Nephron progenitor cell (in vitro differentiated cells): ENCODE measurements at regions not wholly inside any gene's neighbourhood (a gene's known extent, or its start where the extent isn't known, plus 50 kb on each side); places are given as distances from the start of the nearest gene placed in this dataset.
A peak's percentile ranks its signal among the peaks of the same experiment; 100 is the strongest.
"Not testable (repeated sequence)": the region's sequence is repeated elsewhere in the genome, so short reads cannot be mapped to it uniquely, and the experiment has no call there.

ENCODE experiments used
- DNase-seq: peaks from one replicate; pipeline ENCODE4 v3.0.0; 2021
- H3K27ac Mint-ChIP-seq: 2 replicates; pipeline ENCODE4 v1.8.0; 2021; ENCODE audit warnings: mild to moderate bottlenecking, moderate library complexity, mixed read lengths
- H3K27me3 Mint-ChIP-seq: 2 replicates; pipeline ENCODE4 v1.8.0; 2021; ENCODE audit warnings: mild to moderate bottlenecking, low read depth, mixed read lengths; ENCODE audit not compliant: poor library complexity
- H3K36me3 Mint-ChIP-seq: 2 replicates; pipeline ENCODE4 v1.8.0; 2021; ENCODE audit warnings: low read depth, mixed read lengths
- H3K4me1 Mint-ChIP-seq: 2 replicates; pipeline ENCODE4 v1.8.0; 2021; ENCODE audit warnings: mixed read lengths
- H3K4me3 Mint-ChIP-seq: 2 replicates; pipeline ENCODE4 v1.8.0; 2021; ENCODE audit warnings: mild to moderate bottlenecking, moderate library complexity, mixed read lengths
- H3K9me3 Mint-ChIP-seq: 2 replicates; pipeline ENCODE4 v1.8.0; 2021; ENCODE audit warnings: mild to moderate bottlenecking, moderate library complexity, mixed read lengths
- CTCF ChIP-seq: fragments of 200-600 bp; sonication (generic); IDR thresholded peaks from 2 replicates; pipeline ENCODE4 v1.5.0; 2021; ENCODE audit warnings: antibody characterized with exemption

DNA sequence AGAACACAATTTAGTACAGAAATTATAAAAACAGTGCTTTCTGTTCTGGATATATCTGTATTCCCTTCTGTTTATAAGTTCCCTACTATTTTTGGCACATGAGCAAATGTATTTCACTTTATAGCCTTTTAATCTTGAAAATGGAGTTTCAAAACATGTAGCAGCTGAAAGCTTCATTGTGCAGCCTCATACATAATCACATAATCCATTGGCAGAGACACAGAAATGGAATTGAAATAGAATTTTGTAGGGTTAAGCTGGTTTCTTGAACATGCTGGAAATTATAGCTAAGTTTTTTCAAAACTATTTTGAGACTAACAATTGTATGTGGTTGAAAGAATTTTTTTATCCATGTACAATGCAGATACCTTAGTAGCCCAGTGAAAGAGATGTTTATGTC is 614.3 kb upstream of the MDGA2 start:
- no peaks in the 10 kb centered on the region for H3K27me3 Mint-ChIP-seq
- peaks cover 17% of the 10 kb centered on the region for H3K9me3 Mint-ChIP-seq
- no peak overlapping the region for H3K27ac Mint-ChIP-seq
- H3K4me1 Mint-ChIP-seq = no peaks in the 10 kb centered on the region
- DNase-seq = no peak
- no peaks in the 10 kb centered on the region for H3K36me3 Mint-ChIP-seq
- H3K4me3 Mint-ChIP-seq = no peak overlapping the region
- TF ChIP-seq CTCF = no peak

DNA sequence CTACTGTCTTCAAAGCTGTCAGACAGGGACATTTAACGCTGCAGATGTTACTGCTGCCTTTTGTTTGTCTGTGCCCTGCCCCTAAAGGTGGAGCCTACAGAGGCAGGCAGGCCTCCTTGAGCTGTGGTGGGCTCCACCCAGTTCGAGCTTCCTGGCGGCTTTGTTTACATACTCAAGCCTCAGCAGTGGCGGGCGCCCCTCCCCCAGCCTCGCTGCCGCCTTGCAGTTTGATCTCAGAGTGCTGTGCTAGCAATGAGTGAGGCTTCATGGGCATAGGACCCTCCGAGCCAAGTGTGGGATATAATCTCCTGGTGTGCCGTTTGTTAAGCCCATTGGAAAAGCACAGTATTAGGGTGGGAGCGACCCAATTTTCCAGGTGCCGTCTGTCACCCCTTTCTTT is 609.8 kb upstream of the MDGA2 start:
- H3K36me3 Mint-ChIP-seq, H3K4me1 Mint-ChIP-seq: not testable (repeated sequence)

DNA sequence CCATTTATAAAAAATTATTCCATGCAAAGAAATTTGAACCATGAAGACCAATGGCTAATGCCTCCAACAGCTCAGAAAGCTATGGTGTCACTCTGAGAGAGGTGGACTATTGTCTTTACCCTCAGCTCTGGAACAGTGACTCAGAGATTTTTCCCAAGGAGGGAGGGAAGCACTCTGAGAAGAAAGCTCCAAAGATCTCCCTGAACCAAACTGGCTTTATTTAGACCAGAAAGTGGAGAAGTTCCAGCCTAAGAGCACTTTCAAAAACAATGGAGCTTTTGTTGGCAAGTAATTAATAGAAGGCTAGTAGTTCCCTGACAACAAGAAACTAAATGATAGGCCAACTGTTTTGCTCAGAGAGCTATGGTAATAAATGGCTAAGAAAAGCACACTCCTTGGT is 599.9 kb upstream of the MDGA2 start:
- Mint-ChIP-seq H3K9me3 (peaks cover 5% of the 10 kb centered on the region), H3K4me3 (no peak overlapping the region), H3K36me3 (no peaks in the 10 kb centered on the region), H3K4me1 (no peaks in the 10 kb centered on the region), H3K27me3 (no peaks in the 10 kb centered on the region), H3K27ac (no peak overlapping the region)
- DNase-seq = no peak
- no peak for TF ChIP-seq CTCF

More for the DNA sequence above, 609.8 kb upstream of the MDGA2 start:
- not testable (repeated sequence) for H3K27me3 Mint-ChIP-seq, H3K4me3 Mint-ChIP-seq, H3K27ac Mint-ChIP-seq, DNase-seq
- peaks cover 34% of the 10 kb centered on the region for H3K9me3 Mint-ChIP-seq

- no peak for DNase-seq
- no peaks in the 10 kb centered on the region for H3K27me3 Mint-ChIP-seq
- H3K9me3 Mint-ChIP-seq = peaks cover 5% of the 10 kb centered on the region
- H3K4me1 Mint-ChIP-seq = no peaks in the 10 kb centered on the region
- no peaks in the 10 kb centered on the region for H3K36me3 Mint-ChIP-seq
- H3K27ac Mint-ChIP-seq = no peak overlapping the region
- no peak overlapping the region for H3K4me3 Mint-ChIP-seq
- TF ChIP-seq CTCF = no peak
These were observed 599.4 kb upstream of the MDGA2 start for GRCh38 chr14:48274826-48275225.

- not testable (repeated sequence) for H3K27me3 Mint-ChIP-seq, H3K36me3 Mint-ChIP-seq, H3K4me3 Mint-ChIP-seq, DNase-seq, H3K9me3 Mint-ChIP-seq
- H3K4me1 Mint-ChIP-seq = peaks cover 17% of the 10 kb centered on the region
- H3K27ac Mint-ChIP-seq = peak overlapping the region; percentile 18
These were observed 592.5 kb upstream of the MDGA2 start for GRCh38 chr14:48267926-48268325.

DNA sequence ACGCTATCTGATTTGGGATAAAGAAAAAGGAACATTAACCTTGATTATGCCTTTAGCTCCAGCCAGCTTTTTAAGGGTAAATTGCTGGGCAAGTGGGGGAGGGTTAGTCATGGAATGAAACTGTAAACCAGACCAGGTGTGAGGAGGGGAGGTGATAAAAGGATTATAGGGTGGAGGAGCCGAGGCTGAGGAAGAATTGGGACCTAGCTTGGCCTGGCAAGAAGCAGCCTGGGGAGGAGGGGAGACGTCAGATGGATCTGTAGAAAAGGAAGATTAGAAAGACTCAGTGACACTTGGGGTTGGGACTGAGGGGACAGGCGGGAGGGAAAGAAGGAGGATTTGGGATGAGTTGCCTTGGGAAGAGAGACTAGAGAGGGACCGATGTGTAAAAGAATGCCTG is 590.8 kb upstream of the MDGA2 start:
- not testable (repeated sequence) for H3K27me3 Mint-ChIP-seq, H3K9me3 Mint-ChIP-seq, H3K36me3 Mint-ChIP-seq, DNase-seq, H3K4me3 Mint-ChIP-seq
- peak overlapping the region; percentile 15 for H3K27ac Mint-ChIP-seq
- peaks cover 17% of the 10 kb centered on the region for H3K4me1 Mint-ChIP-seq

GRCh38 chr14:48261436-48261835 is 586.0 kb upstream of the MDGA2 start:
- Mint-ChIP-seq H3K9me3 (no peaks in the 10 kb centered on the region), H3K4me1 (peaks cover 11% of the 10 kb centered on the region), H3K4me3 (no peak overlapping the region), H3K27me3 (no peaks in the 10 kb centered on the region), H3K36me3 (no peaks in the 10 kb centered on the region), H3K27ac (no peak overlapping the region)
- TF ChIP-seq CTCF = no peak
- no peak for DNase-seq

- not testable (repeated sequence) for H3K36me3 Mint-ChIP-seq, DNase-seq, H3K9me3 Mint-ChIP-seq, H3K27ac Mint-ChIP-seq, H3K4me1 Mint-ChIP-seq, H3K27me3 Mint-ChIP-seq, H3K4me3 Mint-ChIP-seq
These were observed 585.2 kb upstream of the MDGA2 start for GRCh38 chr14:48260394-48261295.

DNA sequence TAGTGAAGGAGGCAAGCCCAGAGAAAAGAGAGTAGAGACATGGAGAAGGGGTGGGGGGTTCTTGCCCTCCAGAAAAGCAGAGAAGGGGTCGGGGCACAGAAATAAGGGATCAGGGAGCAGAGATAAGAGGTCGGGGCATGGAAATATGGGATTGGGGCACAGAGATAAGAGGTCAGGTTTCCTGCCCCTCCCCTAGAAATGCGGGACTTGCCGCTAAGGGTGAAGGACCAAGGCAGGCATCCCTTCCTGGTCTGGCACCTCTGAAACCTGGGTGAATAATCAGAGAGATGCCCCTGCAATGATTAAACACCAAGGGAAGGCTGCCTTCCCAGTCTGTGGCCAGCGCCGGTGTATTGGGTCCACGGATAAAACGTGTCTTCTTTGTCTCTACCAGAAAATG is 584.5 kb upstream of the MDGA2 start:
- not testable (repeated sequence) for H3K27ac Mint-ChIP-seq, H3K36me3 Mint-ChIP-seq, H3K9me3 Mint-ChIP-seq, DNase-seq, H3K27me3 Mint-ChIP-seq, H3K4me3 Mint-ChIP-seq, H3K4me1 Mint-ChIP-seq

DNA sequence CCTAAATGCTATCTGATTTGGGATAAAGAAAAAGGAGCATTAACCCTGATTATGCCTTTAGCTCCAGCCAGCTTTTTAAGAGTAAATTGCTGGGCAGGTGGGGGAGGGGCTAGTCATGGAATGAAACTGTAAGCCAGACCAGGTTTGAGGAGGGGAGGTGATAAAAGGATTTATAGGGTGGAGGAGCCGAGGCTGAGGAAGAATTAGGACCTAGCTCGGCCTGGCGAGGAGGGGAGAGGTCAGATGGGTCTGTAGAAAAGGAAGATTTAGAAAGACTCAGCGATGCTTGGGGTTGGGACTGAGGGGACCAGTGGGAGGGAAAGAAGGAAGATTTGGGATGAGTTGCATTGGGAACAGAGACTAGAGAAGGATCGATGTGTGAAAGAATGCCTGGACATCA is 583.8 kb upstream of the MDGA2 start:
- peak; percentile 26 for DNase-seq
- H3K9me3 Mint-ChIP-seq, H3K4me1 Mint-ChIP-seq, H3K27me3 Mint-ChIP-seq, H3K36me3 Mint-ChIP-seq: not testable (repeated sequence)
- H3K4me3 Mint-ChIP-seq = peak overlapping the region; percentile 46
- peak overlapping the region; percentile 12 for H3K27ac Mint-ChIP-seq

- DNase-seq, H3K36me3 Mint-ChIP-seq, H3K9me3 Mint-ChIP-seq, H3K4me1 Mint-ChIP-seq, H3K27me3 Mint-ChIP-seq, H3K27ac Mint-ChIP-seq: not testable (repeated sequence)
- H3K4me3 Mint-ChIP-seq = peak overlapping the region; percentile 37
These were observed 583.3 kb upstream of the MDGA2 start for GRCh38 chr14:48258703-48259102.
